ENCODE measurements at regions not wholly inside any gene's neighbourhood (a gene's known extent, or its start where the extent isn't known, plus 50 kb on each side); places are given as distances from the start of the nearest gene placed in this dataset.

GRCh38 chr20:41951615-41952014 is 333.4 kb upstream of the CHD6 start:
- Histone ChIP-seq H3K27ac (replicated peaks) (no peak overlapping the region), H3K27me3 (ENCODE audit: insufficient read depth, poor library complexity, severe bottlenecking) (peaks cover 4% of the 10 kb centered on the region), H3K4me3 (replicated peaks; ENCODE audit: insufficient read depth, low read length) (no peak overlapping the region)
- no peak for DNase-seq (ENCODE audit: low read depth in 1 of 2, low spot score in 1 of 2)
- TF ChIP-seq SPI1 (IDR thresholded peaks at IDR 0.05; ENCODE audit: borderline replicate concordance, low read depth) (no peak), POLR2AphosphoS5 (IDR thresholded peaks at IDR 0.05; ENCODE audit: low read depth) (no peak), CTCF (IDR thresholded peaks at IDR 0.05; ENCODE audit: insufficient read depth, low read length) (no peak), GABPA (IDR thresholded peaks at IDR 0.05; ENCODE audit: low read depth) (no peak), REST (IDR thresholded peaks at IDR 0.05; ENCODE audit: insufficient replicate concordance, low read depth) (no peak)

- no peak overlapping the region for H3K4me3 ChIP-seq (replicated peaks; ENCODE audit: insufficient read depth, low read length)
- H3K27ac ChIP-seq (replicated peaks) = no peak overlapping the region
- no peaks in the 10 kb centered on the region for H3K27me3 ChIP-seq (ENCODE audit: insufficient read depth, poor library complexity, severe bottlenecking)
- TF ChIP-seq GABPA (IDR thresholded peaks at IDR 0.05; ENCODE audit: low read depth) (no peak), REST (IDR thresholded peaks at IDR 0.05; ENCODE audit: insufficient replicate concordance, low read depth) (no peak), CTCF (IDR thresholded peaks at IDR 0.05; ENCODE audit: insufficient read depth, low read length) (no peak), POLR2AphosphoS5 (IDR thresholded peaks at IDR 0.05; ENCODE audit: low read depth) (no peak), SPI1 (IDR thresholded peaks at IDR 0.05; ENCODE audit: borderline replicate concordance, low read depth) (no peak)
- DNase-seq (ENCODE audit: low read depth in 1 of 2, low spot score in 1 of 2) = no peak
Observed at GRCh38 chr20:41939659-41940058, 321.5 kb upstream of the CHD6 start.

GRCh38 chr20:41938353-41938752 is 320.2 kb upstream of the CHD6 start:
- no peak for DNase-seq (ENCODE audit: low read depth in 1 of 2, low spot score in 1 of 2)
- TF ChIP-seq CTCF (IDR thresholded peaks at IDR 0.05; ENCODE audit: insufficient read depth, low read length) = no peak
- TF ChIP-seq SPI1 (IDR thresholded peaks at IDR 0.05; ENCODE audit: borderline replicate concordance, low read depth) = no peak
- no peak for TF ChIP-seq POLR2AphosphoS5 (IDR thresholded peaks at IDR 0.05; ENCODE audit: low read depth)
- no peak for TF ChIP-seq GABPA (IDR thresholded peaks at IDR 0.05; ENCODE audit: low read depth)
- no peak overlapping the region for H3K27ac ChIP-seq (replicated peaks)
- no peak overlapping the region for H3K4me3 ChIP-seq (replicated peaks; ENCODE audit: insufficient read depth, low read length)
- no peaks in the 10 kb centered on the region for H3K27me3 ChIP-seq (ENCODE audit: insufficient read depth, poor library complexity, severe bottlenecking)

- no peak for DNase-seq (ENCODE audit: low read depth in 1 of 2, low spot score in 1 of 2)
- Histone ChIP-seq H3K27me3 (ENCODE audit: insufficient read depth, poor library complexity, severe bottlenecking) (no peaks in the 10 kb centered on the region), H3K4me3 (replicated peaks; ENCODE audit: insufficient read depth, low read length) (no peak overlapping the region), H3K27ac (replicated peaks) (no peak overlapping the region)
- TF ChIP-seq REST (IDR thresholded peaks at IDR 0.05; ENCODE audit: insufficient replicate concordance, low read depth) = no peak
- no peak for TF ChIP-seq GABPA (IDR thresholded peaks at IDR 0.05; ENCODE audit: low read depth)
- TF ChIP-seq CTCF (IDR thresholded peaks at IDR 0.05; ENCODE audit: insufficient read depth, low read length) = no peak
- no peak for TF ChIP-seq SPI1 (IDR thresholded peaks at IDR 0.05; ENCODE audit: borderline replicate concordance, low read depth)
- TF ChIP-seq POLR2AphosphoS5 (IDR thresholded peaks at IDR 0.05; ENCODE audit: low read depth) = no peak
Observed at GRCh38 chr20:41935259-41935791, 317.1 kb upstream of the CHD6 start.

Measured in HL-60 (cell line).